HEK293 (cell line): ENCODE measurements at regions not wholly inside any gene's neighbourhood (a gene's known extent, or its start where the extent isn't known, plus 50 kb on each side); places are given as distances from the start of the nearest gene placed in this dataset.

Experiments used
- EGR2 ChIP-seq: fragments of 450-650 bp; formaldehyde crosslinking; IDR thresholded peaks from 2 replicates; pipeline ENCODE4 v1.5.1; 2016; ENCODE audit warnings: low read depth, missing biosample characterization, missing genetic modification characterization
- ZNF157 ChIP-seq: fragments of 450-650 bp; formaldehyde crosslinking; IDR thresholded peaks from 2 replicates; pipeline ENCODE4 v1.5.1; 2016; ENCODE audit warnings: missing biosample characterization, missing genetic modification characterization
- ZNF169 ChIP-seq: fragments of 450-650 bp; formaldehyde crosslinking; IDR thresholded peaks from 2 replicates; pipeline ENCODE4 v1.5.1; 2016; ENCODE audit warnings: missing biosample characterization, missing genetic modification characterization
- ZNF394 ChIP-seq: fragments of 450-650 bp; formaldehyde crosslinking; IDR thresholded peaks from 2 replicates; pipeline ENCODE4 v1.5.1; 2016; ENCODE audit warnings: missing biosample characterization, missing genetic modification characterization, mild to moderate bottlenecking, moderate library complexity, borderline replicate concordance
- ZNF530 ChIP-seq: fragments of 450-650 bp; formaldehyde crosslinking; IDR thresholded peaks from 2 replicates; pipeline ENCODE4 v1.5.1; 2016; ENCODE audit warnings: low read depth, missing biosample characterization, missing genetic modification characterization
- ZNF830 ChIP-seq: fragments of 450-650 bp; IDR thresholded peaks from 2 replicates; pipeline ENCODE4 v1.5.0; 2018; ENCODE audit warnings: missing biosample characterization, missing genetic modification characterization, low read depth, mild to moderate bottlenecking, moderate library complexity
- TF ChIP-seq, protein P1 (sequence below): fragments of 450-650 bp; formaldehyde crosslinking; IDR thresholded peaks from 2 replicates; pipeline ENCODE4 v1.5.1; 2016; ENCODE audit warnings: missing biosample characterization, missing genetic modification characterization
- TF ChIP-seq, protein P2 (sequence below): fragments of 450-650 bp; formaldehyde crosslinking; optimal IDR thresholded peaks from 2 replicates; pipeline ENCODE3; 2016; ENCODE audit warnings: missing biosample characterization, mild to moderate bottlenecking, missing genetic modification characterization
- TF ChIP-seq, protein P3 (sequence below): fragments of 450-650 bp; formaldehyde crosslinking; IDR thresholded peaks from 2 replicates; pipeline ENCODE4; 2016; ENCODE audit warnings: missing biosample characterization, missing genetic modification characterization

DNA sequence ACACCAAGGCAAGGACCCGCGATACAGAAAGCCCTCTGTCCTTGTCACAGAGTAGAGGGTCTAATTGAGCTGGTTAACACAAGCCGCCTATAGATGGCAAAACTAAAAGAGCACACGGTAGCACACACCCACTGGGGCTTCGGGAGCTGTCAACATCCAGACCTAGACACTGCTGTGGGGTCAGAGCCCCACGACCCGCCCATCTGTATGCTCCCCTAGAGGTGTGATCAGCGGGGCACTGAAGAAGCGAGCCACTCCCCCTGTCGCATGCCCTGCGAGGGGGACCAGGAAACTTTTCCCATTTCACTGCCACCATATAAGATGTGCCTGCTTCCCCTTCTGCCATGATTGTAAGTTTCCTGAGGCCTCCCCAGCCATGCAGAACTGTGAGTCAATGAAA lies 1255.8 kb upstream of the CDH8 start:
- TF ChIP-seq ZNF169 (tag by site-specific recombination) (no peak), ZNF394 (tag by site-specific recombination) (no peak), EGR2 (tag by site-specific recombination) (no peak), ZNF830 (tag by site-specific recombination) (no peak), ZNF530 (tag by site-specific recombination) (no peak), ZNF157 (no peak)
- TF ChIP-seq, protein P1, sequence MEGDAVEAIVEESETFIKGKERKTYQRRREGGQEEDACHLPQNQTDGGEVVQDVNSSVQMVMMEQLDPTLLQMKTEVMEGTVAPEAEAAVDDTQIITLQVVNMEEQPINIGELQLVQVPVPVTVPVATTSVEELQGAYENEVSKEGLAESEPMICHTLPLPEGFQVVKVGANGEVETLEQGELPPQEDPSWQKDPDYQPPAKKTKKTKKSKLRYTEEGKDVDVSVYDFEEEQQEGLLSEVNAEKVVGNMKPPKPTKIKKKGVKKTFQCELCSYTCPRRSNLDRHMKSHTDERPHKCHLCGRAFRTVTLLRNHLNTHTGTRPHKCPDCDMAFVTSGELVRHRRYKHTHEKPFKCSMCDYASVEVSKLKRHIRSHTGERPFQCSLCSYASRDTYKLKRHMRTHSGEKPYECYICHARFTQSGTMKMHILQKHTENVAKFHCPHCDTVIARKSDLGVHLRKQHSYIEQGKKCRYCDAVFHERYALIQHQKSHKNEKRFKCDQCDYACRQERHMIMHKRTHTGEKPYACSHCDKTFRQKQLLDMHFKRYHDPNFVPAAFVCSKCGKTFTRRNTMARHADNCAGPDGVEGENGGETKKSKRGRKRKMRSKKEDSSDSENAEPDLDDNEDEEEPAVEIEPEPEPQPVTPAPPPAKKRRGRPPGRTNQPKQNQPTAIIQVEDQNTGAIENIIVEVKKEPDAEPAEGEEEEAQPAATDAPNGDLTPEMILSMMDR (tag by site-specific recombination), result no peak
- TF ChIP-seq, protein P2, sequence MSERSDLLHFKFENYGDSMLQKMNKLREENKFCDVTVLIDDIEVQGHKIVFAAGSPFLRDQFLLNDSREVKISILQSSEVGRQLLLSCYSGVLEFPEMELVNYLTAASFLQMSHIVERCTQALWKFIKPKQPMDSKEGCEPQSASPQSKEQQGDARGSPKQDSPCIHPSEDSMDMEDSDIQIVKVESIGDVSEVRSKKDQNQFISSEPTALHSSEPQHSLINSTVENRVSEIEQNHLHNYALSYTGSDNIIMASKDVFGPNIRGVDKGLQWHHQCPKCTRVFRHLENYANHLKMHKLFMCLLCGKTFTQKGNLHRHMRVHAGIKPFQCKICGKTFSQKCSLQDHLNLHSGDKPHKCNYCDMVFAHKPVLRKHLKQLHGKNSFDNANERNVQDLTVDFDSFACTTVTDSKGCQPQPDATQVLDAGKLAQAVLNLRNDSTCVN (tag by site-specific recombination), result no peak
- TF ChIP-seq, protein P3, sequence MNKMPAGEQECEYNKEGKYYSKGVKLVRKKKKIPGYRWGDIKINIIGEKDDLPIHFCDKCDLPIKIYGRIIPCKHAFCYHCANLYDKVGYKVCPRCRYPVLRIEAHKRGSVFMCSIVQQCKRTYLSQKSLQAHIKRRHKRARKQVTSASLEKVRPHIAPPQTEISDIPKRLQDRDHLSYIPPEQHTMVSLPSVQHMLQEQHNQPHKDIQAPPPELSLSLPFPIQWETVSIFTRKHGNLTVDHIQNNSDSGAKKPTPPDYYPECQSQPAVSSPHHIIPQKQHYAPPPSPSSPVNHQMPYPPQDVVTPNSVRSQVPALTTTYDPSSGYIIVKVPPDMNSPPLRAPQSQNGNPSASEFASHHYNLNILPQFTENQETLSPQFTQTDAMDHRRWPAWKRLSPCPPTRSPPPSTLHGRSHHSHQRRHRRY (tag by site-specific recombination), result no peak
